Calu3 (cell line): ENCODE measurements at regions not wholly inside any gene's neighbourhood (a gene's known extent, or its start where the extent isn't known, plus 50 kb on each side); places are given as distances from the start of the nearest gene placed in this dataset.

Experiments used
- BruUV-seq: library from RNA; stranded (reverse); fragments of 400-500 nt; replicated peaks from 2 replicates; lab custom pipeline; 2021; lab: Mats Ljungman, UMichigan
- CTCF ChIA-PET: fragments of 300-600 bp; sonication (Branson Sonifier 250); formaldehyde crosslinking; loops from one replicate; lab custom pipeline; 2022; ENCODE audit warnings: antibody characterized with exemption; lab: Charles Lee
- DNase-seq: peaks from one replicate; pipeline ENCODE4 v3.0.0; 2022
- H3K27ac Mint-ChIP-seq: one replicate; pipeline ENCODE4 v1.8.0; 2022; ENCODE audit warnings: mixed read lengths; ENCODE audit not compliant: unreplicated experiment
- H3K27me3 Mint-ChIP-seq: one replicate; pipeline ENCODE4 v1.8.0; 2022; ENCODE audit warnings: mixed read lengths; ENCODE audit not compliant: unreplicated experiment
- H3K36me3 Mint-ChIP-seq: one replicate; pipeline ENCODE4 v1.8.0; 2022; ENCODE audit warnings: mild to moderate bottlenecking, moderate library complexity, mixed read lengths; ENCODE audit not compliant: insufficient read depth, unreplicated experiment
- H3K4me1 Mint-ChIP-seq: one replicate; pipeline ENCODE4 v1.8.0; 2022; ENCODE audit warnings: mild to moderate bottlenecking, low read depth, mixed read lengths; ENCODE audit not compliant: unreplicated experiment
- H3K4me3 Mint-ChIP-seq: one replicate; pipeline ENCODE4 v1.8.0; 2022; ENCODE audit warnings: mild to moderate bottlenecking, low read depth, moderate library complexity, mixed read lengths; ENCODE audit not compliant: unreplicated experiment
- H3K9me3 Mint-ChIP-seq: one replicate; pipeline ENCODE4 v1.8.0; 2022; ENCODE audit warnings: low read depth, mixed read lengths; ENCODE audit not compliant: unreplicated experiment
- intact Hi-C: fragments of 100-400 bp; cut with micrococcal nuclease; formaldehyde crosslinking; loops from one replicate; pipeline ENCODE4 v1.10.0; 2022; ENCODE audit not compliant: unreplicated experiment
- TF ChIP-seq, protein P1 (sequence below): fragments of 200-600 bp; IDR thresholded peaks from one replicate; pipeline ENCODE4 v1.8.0; 2022; ENCODE audit warnings: antibody characterized with exemption; ENCODE audit not compliant: unreplicated experiment

DNA sequence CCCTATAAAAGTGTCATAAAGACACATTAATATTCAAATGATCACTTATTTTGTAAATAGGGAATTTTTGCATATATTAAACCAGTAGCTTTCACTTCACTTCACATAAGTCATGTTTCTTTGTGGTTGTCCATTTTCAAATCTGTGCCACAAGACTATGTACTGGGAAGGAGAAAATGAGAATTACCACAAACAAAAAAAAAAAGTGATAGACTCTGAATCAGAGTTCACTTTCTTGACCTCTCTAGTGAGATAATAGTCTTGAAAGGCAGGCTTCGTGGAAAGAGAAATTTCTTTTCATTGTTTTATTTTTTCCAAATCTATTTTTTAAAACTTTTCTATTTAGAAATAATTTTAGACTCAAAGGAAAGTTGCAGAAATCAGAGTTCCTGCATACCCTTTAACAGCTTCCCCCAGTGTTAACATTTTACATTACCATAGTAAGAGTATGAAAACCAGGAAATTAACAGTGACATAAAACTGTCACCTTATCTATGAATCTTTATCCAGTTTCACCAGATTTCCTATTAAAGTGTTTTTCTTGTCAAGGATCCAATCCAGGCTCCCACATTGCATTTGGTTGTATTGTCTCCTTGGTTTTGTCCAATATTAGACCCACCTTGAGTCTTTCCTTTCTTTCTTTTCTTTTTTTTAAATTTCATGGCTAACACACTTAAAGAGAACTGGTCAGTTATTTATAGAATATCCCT, 215.4 kb upstream of the PGRMC2 start:
- no peak overlapping the region for H3K27ac Mint-ChIP-seq
- no peaks in the 10 kb centered on the region for H3K27me3 Mint-ChIP-seq
- TF ChIP-seq, protein P1, sequence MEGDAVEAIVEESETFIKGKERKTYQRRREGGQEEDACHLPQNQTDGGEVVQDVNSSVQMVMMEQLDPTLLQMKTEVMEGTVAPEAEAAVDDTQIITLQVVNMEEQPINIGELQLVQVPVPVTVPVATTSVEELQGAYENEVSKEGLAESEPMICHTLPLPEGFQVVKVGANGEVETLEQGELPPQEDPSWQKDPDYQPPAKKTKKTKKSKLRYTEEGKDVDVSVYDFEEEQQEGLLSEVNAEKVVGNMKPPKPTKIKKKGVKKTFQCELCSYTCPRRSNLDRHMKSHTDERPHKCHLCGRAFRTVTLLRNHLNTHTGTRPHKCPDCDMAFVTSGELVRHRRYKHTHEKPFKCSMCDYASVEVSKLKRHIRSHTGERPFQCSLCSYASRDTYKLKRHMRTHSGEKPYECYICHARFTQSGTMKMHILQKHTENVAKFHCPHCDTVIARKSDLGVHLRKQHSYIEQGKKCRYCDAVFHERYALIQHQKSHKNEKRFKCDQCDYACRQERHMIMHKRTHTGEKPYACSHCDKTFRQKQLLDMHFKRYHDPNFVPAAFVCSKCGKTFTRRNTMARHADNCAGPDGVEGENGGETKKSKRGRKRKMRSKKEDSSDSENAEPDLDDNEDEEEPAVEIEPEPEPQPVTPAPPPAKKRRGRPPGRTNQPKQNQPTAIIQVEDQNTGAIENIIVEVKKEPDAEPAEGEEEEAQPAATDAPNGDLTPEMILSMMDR: no peak
- BruUV-seq: no TSS peak
- H3K4me1 Mint-ChIP-seq: peaks cover 8% of the 10 kb centered on the region
- H3K36me3 Mint-ChIP-seq: no peaks in the 10 kb centered on the region
- DNase-seq: no peak
- no peak overlapping the region for H3K4me3 Mint-ChIP-seq
- intact Hi-C loops: no loop called here
- no peaks in the 10 kb centered on the region for H3K9me3 Mint-ChIP-seq
- CTCF ChIA-PET: no interaction called here

DNA sequence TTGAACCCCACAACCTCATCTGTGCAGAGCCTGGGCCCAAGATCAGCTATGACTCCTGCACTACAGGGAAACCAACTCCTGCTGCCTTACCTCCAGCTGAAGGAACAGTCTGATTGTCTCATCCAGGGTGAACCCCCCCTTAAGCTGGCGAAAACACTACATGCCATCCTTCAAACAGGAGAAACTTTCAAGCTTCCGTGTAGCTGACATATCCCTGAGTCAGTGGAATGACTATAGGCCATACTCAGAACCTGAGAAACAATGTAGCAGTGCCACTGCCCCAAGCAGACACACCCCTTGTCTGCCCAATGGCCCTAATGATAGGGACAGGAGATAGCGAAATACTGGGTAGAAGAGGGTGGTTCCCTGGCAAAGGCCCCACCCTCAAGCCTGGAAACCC, 213.6 kb upstream of the PGRMC2 start:
- TF ChIP-seq, protein P1: no peak
- no peaks in the 10 kb centered on the region for H3K27me3 Mint-ChIP-seq
- H3K9me3 Mint-ChIP-seq: peaks cover 4% of the 10 kb centered on the region

DNA sequence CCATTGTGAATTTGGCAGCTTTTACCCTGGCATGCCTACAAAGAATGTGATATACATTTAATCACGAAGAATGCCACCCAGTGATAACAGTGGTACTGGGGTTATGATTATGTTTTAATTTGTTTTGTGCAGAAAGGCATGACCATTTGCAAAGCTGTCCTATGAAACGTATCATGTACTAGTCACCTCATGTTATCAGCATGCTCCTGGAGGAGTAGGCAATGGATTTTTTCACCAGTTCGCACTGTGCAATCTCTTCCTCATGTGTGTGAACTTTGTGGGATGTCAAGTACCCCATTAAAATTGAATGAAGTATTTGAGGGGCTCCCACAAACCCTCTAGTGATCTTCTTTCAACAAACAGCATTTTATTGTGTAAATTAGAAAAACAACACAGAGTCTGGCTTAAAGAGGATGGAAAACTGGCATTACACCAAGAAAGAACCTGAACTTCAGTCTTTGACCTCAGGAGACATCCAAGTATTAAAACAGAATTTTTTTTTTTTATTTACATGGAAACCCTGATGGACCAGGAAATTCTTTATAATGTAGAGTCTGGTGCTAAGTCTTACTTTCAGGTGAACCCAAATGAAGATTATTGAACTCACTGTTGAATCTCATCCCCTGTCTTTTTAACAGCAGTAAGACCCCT, 200.6 kb upstream of the PGRMC2 start:
- no peaks in the 10 kb centered on the region for H3K27me3 Mint-ChIP-seq
- no peak overlapping the region for H3K27ac Mint-ChIP-seq
- no peaks in the 10 kb centered on the region for H3K36me3 Mint-ChIP-seq
- TF ChIP-seq, protein P1: no peak
- no TSS peak for BruUV-seq
- no peaks in the 10 kb centered on the region for H3K9me3 Mint-ChIP-seq
- no peaks in the 10 kb centered on the region for H3K4me1 Mint-ChIP-seq
- no peak overlapping the region for H3K4me3 Mint-ChIP-seq
- DNase-seq: no peak
- intact Hi-C loops: no loop called here
- CTCF ChIA-PET: no interaction called here

More for the DNA sequence above, 213.6 kb upstream of the PGRMC2 start:
- intact Hi-C loops: no loop called here
- Mint-ChIP-seq H3K27ac (no peak overlapping the region), H3K36me3 (no peaks in the 10 kb centered on the region), H3K4me3 (no peak overlapping the region), H3K4me1 (peaks cover 8% of the 10 kb centered on the region)
- no peak for DNase-seq
- BruUV-seq: no TSS peak
- CTCF ChIA-PET: no interaction called here

DNA sequence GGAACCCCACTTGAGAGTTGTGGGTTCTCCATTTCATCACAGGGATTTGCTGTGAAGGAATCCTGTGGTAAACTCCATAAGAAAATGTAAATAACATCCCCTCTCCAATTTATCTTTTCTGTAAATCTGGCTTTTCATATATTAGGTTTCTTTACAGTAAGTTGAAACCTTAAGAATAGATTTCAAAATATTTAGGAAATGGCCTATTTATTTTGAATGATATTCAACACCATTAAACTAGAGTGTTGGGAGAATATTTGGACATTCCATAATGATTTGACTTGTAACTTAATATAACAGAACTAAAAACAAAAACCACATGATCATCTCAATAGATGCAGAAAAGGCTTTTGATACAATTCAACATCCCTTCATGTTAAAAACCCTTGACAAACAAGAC, 197.3 kb upstream of the PGRMC2 start:
- intact Hi-C loops: no loop called here
- TF ChIP-seq, protein P1: no peak
- no peaks in the 10 kb centered on the region for H3K27me3 Mint-ChIP-seq
- H3K27ac Mint-ChIP-seq: no peak overlapping the region
- H3K36me3 Mint-ChIP-seq: no peaks in the 10 kb centered on the region
- no TSS peak for BruUV-seq
- CTCF ChIA-PET: no interaction called here
- no peaks in the 10 kb centered on the region for H3K4me1 Mint-ChIP-seq
- H3K4me3 Mint-ChIP-seq: no peak overlapping the region
- DNase-seq: no peak
- H3K9me3 Mint-ChIP-seq: no peaks in the 10 kb centered on the region
